HG03025 (cell line): ENCODE measurements at regions not wholly inside any gene's neighbourhood (a gene's known extent, or its start where the extent isn't known, plus 50 kb on each side); places are given as distances from the start of the nearest gene placed in this dataset.
"Not testable (repeated sequence)": the region's sequence is repeated elsewhere in the genome, so short reads cannot be mapped to it uniquely, and the experiment has no call there.

Source experiments
- ATAC-seq: cut with Tn5 transposase; IDR thresholded peaks from one replicate; pipeline ENCODE4 v1.9.1; 2021; ENCODE audit warnings: mild to moderate bottlenecking, moderate library complexity; ENCODE audit not compliant: unreplicated experiment, low FRiP score

DNA sequence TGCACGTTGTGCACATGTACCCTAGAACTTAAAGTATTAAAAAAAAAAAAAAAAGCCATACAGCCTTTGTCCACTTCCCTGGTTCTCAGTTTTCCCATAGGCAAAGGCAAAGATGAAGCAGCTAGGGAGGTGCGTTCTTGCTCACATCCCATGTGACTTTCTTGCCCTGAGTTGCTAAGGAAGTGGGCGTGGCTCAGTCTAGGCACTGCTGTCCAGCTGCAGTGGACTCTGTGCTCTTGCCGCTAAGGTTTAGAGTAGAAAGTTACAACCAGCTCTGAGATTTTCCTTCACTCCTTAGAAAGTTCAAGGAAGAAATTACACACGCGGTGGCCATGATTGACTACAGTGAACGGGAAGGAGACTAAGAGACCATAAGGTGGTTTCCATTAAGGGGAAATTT, 144.7 kb downstream of the NAA11 start:
- no peak for ATAC-seq

DNA sequence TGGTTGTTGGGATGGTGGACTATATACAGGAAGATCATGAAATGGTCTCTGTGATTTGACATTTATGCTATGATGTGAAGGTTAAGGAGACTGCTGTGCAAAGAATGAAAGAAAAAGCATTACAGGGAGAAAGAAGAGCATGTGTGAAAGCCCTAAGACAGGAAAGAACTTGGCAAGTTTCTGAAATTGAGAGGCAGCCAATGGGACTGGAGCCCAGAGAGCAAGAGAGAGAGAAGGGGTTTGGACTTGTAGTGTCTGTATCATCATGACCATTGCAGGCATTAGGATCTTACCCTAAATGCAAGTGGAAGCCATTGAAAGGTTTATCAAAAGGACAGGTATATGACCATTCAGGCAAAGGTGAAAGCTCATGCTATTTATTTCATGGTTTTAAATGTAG, 147.1 kb downstream of the NAA11 start:
- no peak for ATAC-seq

DNA sequence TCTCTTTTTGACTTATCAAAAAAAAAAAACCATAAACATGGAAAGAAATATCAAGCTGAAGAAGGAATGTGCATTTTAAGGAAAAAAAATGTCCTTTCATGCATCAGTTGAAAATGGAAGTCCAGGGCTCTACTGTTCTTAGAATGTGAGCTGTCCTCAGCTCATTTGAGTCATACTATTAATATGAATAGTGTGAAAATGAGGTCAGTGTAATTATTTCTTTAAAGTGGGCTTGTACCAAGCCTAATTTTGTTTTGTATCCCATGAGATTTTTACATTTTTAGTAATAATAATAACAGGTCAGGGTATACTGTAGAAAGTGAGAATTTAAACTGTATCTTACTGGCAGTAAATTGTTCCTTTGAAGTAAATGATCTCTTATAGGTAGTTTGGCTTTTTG, 148.5 kb downstream of the NAA11 start:
- no peak for ATAC-seq

DNA sequence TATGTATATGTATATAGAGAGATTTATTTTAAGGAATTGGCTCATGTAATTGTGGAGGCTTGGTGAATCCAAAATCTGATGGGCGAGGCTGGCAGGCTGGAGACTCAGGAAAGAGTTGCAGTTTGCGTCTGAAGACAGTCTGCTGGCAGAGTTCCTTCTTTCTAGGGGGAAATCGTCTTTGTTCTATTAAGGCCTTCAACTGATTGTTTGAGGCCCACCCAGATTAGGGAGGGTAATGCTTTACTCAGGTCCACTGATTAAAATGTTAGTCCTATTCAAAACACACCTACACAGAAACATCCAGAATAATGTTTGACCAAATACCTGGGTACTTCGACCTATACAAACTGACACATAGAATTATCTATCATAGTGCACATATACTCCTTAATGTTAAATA, 149.5 kb downstream of the NAA11 start:
- no peak for ATAC-seq

DNA sequence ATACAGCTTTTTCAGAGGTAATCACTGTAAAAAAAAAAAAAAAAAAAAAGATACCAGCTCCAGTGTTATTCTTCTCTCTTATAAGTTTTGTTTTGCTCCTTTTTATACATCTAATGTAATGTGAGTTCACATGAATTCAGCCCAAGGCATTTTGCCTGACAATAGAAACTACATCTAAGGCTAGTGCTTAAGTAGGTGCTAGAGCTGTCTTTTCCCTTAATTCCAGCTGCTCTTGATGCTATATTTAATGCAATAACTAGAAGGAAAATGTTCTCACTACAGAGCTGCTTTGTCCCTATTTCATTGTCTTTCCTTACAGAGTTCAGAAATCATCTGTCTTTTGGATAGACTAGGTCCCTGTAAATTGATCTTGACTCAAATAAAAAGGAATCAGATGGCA, 150.1 kb downstream of the NAA11 start:
- ATAC-seq: no peak

DNA sequence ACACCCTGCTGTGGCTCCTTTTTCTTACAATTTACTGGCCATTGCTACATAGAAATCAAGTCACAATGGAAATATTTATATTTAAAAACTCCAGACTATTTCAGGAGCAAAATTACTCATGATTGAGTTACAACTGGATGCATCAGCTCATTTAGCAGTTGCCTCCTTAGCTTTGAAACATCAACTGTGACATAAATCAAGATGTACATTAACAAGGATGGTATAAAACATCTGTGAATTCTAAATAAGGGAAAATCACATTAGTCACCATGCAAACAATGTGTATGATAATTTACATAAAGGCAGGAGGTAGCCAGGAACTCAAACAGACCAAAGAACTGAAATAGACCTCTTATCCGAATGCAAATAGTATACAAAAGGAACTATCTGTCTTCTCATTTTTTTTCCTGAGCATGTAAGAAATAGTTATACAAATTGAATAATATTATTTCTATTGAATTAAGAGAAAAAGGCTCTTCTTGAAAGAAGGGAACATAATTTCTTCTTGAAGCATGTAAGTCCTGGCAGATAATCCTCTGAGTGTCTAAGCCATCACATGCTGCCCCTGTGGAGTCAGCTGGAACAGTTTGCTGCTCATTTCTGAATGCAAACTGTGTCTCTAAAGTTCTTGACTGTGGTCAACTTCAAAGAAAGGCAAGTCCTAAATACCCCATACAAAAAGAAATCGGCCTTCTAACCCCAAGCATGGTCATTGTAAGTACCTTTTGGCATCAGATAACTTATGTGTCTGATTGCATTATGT, 151.2 kb downstream of the NAA11 start:
- no peak for ATAC-seq

DNA sequence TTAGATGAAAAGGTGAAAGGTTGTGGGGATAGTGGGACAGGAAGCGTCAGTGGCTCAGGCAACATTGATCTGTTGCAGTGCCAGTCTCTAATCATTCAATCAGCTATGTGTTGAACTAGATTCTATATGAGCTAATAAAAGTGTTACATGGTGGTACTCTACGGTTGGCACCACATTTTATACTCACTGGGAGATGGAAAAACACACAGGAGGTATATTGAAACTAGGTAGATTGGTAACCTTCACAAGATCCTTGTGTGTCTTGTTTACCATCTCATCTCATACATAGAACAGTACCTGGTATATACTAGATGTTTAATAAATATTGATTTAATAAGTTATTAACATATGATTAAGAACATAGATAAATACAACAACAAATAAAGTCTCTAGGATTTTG, 152.7 kb downstream of the NAA11 start:
- ATAC-seq: no peak

DNA sequence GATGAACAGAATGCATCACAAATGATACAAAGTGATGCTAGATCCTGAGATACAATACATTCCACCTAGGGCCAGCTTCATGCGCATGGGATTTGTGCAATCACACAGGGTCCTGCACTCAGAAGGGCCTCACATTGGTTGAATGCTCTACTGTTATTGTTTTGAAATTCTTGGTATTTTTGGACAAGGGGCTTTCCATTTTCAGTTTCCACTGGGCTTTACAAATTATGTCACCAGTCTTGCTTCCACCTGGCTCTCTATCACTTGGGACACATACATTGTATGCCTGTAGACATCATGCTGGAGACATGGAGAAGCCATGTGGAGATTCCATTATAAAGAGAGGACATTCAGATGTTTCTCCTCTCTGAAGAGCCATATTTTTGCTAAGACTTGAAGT, 155.8 kb downstream of the NAA11 start:
- no peak for ATAC-seq

DNA sequence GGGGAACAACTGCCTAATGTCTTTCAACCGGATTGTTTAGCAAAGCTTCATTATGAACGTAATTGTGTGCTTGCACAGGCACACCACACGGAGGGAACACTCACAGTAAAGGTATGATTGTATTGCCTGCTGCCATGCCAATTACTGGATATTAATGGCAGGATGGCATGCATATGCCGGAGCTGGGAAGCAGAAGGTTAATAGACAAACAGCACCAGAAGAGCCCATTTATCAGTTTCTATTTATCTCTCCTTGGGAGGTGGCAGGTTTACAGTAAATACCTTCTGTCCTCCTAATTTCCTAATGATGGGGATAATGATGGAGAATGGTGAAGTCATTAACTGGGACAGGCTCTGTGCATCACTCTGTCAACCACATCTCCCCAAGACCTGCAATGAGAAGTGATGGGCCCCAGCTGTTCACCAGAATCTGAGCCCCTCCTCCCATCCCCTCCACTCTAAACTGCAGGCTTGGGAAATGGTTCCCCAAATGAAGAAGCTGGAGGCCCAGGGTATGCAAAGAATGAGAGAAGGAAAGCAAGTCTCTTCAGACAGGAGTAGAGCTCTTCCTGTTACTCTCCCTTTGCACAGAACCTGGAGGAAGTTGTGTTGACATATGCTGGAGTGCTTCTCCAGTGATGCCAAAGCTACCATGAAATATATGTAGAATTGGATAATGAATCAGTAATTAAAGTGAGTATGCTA, 160.8 kb downstream of the NAA11 start:
- no peak for ATAC-seq

DNA sequence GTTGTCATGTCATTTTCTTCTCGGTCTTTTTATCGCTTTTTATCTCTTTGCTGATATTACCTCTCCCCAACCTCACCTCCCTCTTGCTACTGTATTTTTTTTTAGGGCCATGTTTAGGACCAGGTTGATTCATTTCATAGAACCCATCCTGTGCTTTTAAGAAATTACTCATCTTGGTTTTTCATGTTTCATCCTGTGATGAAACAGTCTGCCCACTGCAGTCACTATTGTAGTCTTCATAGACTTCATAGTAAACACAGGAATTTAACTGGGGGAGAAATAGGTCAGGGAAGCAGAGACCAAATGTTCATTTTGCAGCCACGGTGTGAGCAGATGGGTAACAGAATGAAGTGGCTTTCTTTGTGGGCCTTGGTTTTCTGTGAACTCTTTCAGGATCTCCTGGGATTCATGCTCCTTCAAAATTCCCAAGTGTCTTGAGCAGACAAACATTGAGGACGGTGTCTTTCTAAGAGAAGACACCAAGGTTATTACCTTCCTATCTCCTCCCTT, 161.8 kb downstream of the NAA11 start:
- no peak for ATAC-seq

DNA sequence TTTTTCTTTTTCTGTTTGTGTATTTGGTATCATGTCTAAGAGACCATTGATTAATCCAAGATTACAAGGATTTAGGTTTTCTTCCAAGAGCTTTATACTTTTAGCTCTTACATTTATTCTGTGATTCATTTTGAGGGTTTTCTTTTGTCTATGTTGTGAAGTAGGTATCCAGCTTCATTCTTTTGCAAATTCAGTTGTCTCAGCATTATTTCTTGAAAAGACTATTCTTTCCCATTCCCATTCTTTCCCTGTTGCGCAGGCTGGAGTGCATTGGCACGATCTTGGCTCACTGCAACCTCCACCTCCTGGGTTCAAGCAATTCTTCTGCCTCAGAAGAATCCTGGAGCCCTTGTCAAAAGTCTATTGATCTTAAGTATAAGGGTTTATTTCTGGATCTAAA, 164.9 kb downstream of the NAA11 start:
- ATAC-seq: no peak

DNA sequence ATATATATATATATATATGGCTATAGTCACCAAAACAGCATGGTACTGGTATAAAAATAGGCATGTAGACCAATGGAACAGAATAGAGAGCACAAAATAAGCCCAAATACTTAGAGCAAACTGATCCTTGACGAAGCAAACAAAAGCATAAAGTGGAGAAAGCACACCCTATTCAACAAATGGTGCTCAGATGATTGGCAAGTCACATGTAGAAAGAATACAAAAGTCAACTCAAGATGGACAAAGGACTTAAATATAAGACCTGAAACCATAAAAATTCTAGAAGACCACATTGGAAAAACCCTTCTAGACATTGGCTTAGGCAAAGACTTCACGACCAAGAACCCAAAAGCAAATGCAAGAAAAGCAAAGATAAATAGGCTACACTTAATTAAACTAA, 167.2 kb downstream of the NAA11 start:
- ATAC-seq: not testable (repeated sequence)

DNA sequence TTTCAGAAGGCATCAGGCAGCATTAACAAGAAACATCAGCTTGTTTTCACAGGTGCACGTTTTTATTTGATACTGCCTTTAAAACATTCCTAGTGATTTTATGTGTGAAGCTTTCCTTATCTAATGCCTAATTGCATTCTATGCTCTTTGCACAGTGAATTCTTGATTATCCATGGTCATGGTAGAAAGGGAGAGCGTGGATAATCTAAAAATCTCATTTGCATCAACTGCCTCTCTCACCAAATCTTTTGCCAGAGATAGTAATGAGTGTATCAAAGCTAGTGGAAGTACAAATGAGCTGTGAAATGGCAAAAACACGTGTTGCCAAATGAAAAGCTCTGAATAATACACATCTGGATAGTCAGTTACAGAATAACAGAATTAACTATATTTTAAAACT, 170.5 kb downstream of the NAA11 start:
- no peak for ATAC-seq

DNA sequence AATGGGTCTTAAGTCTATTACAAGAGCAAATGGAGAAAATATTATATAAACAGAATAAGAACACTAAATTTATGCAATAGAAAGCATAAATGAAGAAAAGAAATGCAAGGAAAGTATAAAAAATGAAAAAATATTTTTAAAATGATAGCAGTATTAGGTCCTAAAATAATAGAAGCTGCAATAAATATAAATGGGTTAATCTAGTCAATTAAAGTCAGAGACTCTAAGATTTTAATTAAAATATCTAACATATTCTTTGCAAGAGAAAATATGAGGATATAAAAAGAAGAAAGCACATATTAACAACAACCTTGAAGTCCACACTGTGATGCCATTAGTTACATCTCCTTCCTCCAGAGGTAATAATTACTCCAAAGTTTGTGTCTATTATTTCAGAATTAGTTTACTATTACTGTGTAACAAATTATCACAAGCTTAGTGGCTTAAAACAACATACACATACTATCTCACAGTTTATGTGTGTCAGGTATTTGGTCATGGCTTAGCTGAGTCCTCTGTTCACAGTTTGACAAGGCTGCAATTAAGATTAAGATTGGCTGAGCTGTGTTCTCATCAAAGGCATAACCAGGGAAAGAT, 174.9 kb downstream of the NAA11 start:
- no peak for ATAC-seq

DNA sequence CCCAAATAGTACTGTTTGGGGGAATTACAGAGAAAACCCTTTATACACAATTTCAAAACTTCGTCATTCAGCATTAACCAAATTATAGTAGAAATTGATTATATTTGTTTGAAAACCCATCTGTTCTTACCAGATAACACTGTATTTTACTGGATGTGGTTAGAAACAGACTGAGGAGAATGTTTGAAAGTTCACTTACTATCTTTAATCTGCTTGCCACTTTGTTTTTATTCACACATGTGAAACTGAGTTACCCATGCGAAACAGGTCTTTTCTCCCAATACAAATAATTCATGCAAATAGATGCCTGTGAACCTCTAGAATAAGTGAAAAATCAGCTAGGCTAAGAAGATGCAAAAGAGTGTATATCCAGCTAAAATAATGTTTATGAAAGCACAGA, 177.5 kb downstream of the NAA11 start:
- ATAC-seq: no peak

DNA sequence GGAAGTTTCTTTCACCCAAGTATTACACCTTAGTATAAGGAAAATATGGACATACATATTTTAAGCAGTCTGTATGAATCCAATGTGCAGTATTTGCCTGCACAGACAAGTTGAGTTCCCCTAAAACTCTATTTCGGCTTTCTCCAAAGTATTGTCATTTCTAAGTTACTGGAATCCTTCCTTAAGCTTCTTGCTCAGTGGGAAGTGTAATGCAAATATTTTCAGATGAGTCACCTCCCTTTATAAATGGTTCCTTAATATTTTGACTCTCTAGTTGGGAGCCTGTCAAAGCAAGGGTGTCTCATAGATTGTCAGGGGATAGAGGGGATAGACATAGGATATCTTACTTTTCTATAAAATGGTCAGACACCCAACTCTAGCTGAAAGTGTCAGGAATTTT, 178.6 kb downstream of the NAA11 start:
- ATAC-seq: no peak

DNA sequence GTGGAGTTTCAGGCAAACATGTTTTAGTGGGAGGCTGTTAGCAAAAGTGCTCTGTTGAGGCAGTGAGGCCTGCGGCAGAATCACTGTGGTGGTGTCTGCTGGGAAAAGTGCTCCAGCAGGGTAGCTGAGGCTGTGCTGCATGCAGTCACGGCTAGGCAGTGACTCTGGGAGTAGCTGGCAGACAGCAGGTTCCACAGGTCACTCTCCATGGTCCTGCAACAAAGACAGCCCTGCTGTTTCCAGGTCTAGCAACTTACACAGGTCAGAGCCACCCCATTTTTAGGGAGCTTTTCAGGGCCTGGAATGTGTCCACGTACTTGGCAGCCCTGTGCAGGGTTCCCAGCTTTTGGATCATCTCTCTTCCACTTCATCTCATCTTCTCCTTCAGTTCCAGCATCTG, 184.3 kb downstream of the NAA11 start:
- ATAC-seq: no peak

DNA sequence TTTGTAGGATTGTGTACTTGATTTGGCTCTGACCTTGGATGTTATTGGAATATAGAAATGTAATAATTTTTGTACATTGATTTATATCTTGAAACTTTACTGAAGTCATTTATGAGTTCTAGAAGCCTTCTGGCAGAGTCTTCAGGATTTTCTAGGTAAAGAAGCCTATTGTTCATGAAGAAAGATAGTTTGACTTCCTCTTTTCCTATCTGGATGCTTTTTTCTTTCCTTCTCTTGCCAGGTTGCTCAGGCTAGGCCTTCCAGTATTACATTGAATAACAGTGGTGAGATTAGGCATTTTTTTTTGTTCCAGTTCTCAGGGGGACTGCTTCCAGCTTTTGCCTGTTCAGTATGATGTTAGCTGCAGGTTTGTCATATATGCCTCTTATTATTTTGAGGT, 191.1 kb downstream of the NAA11 start:
- ATAC-seq: no peak

DNA sequence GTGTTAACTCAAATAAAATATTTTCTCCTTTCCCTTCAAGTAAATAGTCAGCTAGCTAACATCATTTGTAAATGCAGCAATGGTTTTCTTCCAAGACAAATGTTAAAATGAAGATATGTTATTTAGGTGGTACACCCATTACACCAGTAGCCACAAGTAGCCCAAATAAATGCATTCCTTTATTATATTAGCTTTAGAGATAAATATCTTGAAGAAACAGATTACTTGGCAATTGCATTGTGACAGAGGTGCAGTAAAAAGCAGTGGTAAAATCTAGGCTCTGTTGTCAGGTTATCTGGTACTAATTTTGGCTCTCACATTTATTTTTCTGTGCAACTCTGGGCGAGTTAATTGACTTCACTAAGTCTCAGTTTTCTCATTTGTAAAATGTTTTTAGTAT, 193.0 kb downstream of the NAA11 start:
- ATAC-seq: no peak

DNA sequence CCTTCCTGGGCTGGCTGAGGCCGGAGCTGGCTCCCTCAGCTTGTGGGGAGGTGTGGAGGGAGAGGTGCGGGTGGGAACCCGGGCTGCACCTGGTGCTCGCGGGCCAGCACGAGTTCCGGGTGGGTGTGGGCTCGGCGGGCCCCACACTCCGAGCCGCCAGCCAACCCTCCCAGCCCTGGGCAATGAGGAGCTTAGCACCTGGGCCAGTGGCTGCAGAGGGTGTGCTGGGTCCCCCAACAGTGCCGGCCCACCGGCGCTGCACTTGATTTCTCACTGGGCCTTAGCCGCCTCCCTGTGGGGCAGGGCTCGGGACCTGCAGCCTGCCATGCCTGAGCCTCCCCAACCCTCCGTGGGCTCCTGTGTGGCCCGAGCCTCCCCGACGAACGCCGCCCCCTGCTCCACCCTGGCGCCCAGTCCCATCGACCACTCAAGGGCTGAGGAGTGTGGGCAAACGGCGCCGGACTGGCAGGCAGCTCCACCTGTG, 182.7 kb upstream of the PAQR3 start:
- ATAC-seq: no peak

DNA sequence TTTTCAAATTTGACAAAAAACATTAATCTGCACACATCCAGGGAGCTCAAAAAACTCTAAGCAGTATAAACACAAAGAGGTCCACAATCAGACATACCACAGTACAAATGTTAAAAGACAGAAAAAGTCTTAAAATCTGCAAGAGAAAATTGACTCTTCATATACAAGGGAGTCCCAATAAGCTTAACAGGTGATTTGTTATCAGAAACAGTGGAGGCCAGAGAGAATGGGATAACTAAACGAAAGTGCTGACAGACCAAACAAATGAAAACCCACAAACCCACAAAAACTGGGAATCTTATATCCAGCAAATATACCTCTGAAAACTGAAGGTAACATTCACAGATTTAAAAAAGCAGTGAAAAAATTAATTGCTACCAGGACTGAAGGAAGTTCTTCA, 182.0 kb upstream of the PAQR3 start:
- no peak for ATAC-seq

DNA sequence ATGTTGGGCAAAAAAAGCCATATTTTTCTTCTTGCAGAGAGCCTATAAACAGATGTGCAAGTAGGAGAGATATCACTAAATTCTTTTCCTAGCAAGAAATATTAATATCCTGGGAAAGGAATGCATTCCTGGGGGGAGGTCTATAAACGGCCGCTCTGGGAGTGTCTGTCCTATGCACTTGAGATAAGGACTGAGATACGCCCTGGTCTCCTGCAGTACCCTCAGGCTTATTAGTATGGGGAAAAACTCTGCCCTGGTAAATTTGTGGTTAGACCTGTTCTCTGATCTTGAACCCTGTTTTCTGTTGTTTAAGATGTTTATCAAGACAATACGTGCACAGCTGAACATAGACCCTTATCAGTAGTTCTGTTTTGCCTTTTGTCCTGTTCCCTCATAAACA, 177.8 kb upstream of the PAQR3 start:
- not testable (repeated sequence) for ATAC-seq
